ENCODE measurements at regions not wholly inside any gene's neighbourhood (a gene's known extent, or its start where the extent isn't known, plus 50 kb on each side); places are given as distances from the start of the nearest gene placed in this dataset.

GRCh38 chr17:5973410-5973809, 96.8 kb upstream of the WSCD1 start:
- TF ChIP-seq CTCF (IDR thresholded peaks at IDR 0.05; ENCODE audit: insufficient read depth, low read depth, low read length) = no peak
- no peak for TF ChIP-seq EZH2 (IDR thresholded peaks at IDR 0.05; ENCODE audit: insufficient read depth, low read length)
